SK-N-MC (cell line): ENCODE measurements at regions not wholly inside any gene's neighbourhood (a gene's known extent, or its start where the extent isn't known, plus 50 kb on each side); places are given as distances from the start of the nearest gene placed in this dataset.

Experiments
- DNase-seq: peaks from one replicate; pipeline ENCODE4 v3.0.0-alpha.2; 2011; ENCODE audit warnings: low read depth, low spot score
- H3K27ac ChIP-seq: fragments of 200-600 bp; sonication (generic); 2 replicates; pipeline ENCODE4 v1.5.1; 2016; ENCODE audit warnings: mixed run types
- H3K36me3 ChIP-seq: fragments of 200-600 bp; sonication (generic); 2 replicates; pipeline ENCODE4 v1.6.1; 2017; ENCODE audit warnings: antibody characterized with exemption, low read length, mixed read lengths; ENCODE audit not compliant: insufficient read depth
- H3K4me3 ChIP-seq: fragments of 200-600 bp; sonication (generic); 2 replicates; pipeline ENCODE4 v1.5.1; 2016
- H3K9ac ChIP-seq: fragments of 200-600 bp; sonication (generic); 2 replicates; pipeline ENCODE4 v1.8.0; 2017; ENCODE audit warnings: mixed run types, mixed read lengths; ENCODE audit not compliant: insufficient read length
- H3K9me3 ChIP-seq: fragments of 200-600 bp; sonication (generic); 2 replicates; pipeline ENCODE4 v1.6.1; 2017; ENCODE audit warnings: low read depth, mild to moderate bottlenecking, antibody characterized with exemption, low read length, moderate library complexity, mixed read lengths
- EZH2 ChIP-seq: fragments of 200-600 bp; sonication (generic); IDR thresholded peaks from one replicate; pipeline ENCODE4 v1.6.1; 2017; ENCODE audit warnings: antibody characterized with exemption
- FOXP2 ChIP-seq: optimal IDR thresholded peaks from 2 replicates; pipeline ENCODE3; 2011; ENCODE audit warnings: mild to moderate bottlenecking, moderate library complexity; ENCODE audit not compliant: insufficient read depth; ENCODE audit errors: extremely low read length, control extremely low read depth
- POLR2AphosphoS5 ChIP-seq: IDR thresholded peaks from 2 replicates; pipeline ENCODE4 v1.6.1; 2012; ENCODE audit warnings: mild to moderate bottlenecking, low read depth, low read length, borderline replicate concordance

DNA sequence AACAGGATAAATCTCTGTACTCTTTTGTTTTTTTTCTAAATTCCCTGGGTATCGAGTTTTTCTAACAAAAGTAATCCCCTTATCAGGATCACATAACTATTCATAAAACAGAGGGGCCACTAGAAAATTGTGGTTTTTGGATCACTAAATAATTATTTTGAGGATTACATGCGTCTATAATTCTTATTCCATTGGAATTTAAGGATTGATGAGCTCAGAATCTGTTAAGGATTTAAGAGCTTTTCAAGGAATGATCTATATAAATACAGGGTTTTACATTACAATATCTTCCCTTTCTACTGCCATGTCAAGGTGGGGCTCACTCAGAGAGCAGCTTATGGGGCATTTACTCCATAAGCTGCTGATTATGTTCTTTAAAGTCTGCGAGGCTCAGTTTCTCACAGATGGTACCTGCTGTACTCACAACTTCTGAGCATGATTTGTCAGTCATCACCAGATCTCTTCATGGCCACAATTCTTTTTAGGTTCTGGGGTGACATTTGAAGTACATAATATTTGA, 449.8 kb downstream of the PCDH17 start:
- Histone ChIP-seq H3K9ac (no peak overlapping the region), H3K4me3 (no peak overlapping the region), H3K9me3 (no peaks in the 10 kb centered on the region), H3K36me3 (no peaks in the 10 kb centered on the region), H3K27ac (no peak overlapping the region)
- TF ChIP-seq POLR2AphosphoS5 (no peak), FOXP2 (no peak), EZH2 (no peak)
- DNase-seq, result no peak

DNA sequence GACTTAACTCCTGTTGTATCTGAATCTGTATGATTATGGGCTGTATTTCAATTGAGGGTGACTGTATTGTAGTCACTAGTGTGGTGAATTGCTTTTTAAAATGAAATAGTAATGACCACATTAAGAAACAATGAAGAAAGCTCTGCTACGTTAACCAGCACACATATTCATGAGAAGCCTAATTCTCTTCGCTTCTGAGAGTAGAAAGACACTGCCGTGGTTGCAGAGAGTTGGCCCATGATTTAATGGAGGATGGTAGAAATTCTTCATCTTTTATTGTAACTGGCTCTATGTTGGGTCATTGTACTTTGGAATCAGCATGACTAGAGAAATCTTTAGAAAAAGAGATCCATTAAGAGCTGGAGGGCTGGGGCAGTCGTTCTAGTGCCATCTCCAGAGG, 451.5 kb downstream of the PCDH17 start:
- no peak for DNase-seq
- no peak overlapping the region for H3K9ac ChIP-seq
- no peak overlapping the region for H3K27ac ChIP-seq
- TF ChIP-seq FOXP2 (no peak), EZH2 (no peak), POLR2AphosphoS5 (no peak)
- no peaks in the 10 kb centered on the region for H3K9me3 ChIP-seq
- no peaks in the 10 kb centered on the region for H3K36me3 ChIP-seq
- no peak overlapping the region for H3K4me3 ChIP-seq

DNA sequence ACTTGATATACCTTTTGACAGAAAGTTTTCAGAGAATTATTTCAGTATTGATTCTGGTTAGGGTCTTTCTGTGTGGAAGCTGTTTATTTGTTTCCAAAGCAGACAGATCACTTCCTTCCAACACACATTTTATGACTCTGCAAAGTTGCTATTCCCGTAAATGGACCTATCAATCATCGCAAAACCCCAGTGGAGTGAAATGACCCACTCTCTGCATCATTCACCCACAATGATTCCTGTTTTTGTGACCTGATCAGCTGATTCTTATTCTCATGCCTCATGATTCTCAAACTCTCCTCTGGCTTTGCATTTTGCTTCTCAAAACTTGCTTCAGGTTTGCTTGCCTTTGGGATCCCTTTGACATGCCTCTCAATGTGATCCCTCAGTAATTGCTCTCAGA, 453.7 kb downstream of the PCDH17 start:
- TF ChIP-seq POLR2AphosphoS5 (no peak), EZH2 (no peak), FOXP2 (no peak)
- H3K36me3 ChIP-seq, result no peaks in the 10 kb centered on the region

DNA sequence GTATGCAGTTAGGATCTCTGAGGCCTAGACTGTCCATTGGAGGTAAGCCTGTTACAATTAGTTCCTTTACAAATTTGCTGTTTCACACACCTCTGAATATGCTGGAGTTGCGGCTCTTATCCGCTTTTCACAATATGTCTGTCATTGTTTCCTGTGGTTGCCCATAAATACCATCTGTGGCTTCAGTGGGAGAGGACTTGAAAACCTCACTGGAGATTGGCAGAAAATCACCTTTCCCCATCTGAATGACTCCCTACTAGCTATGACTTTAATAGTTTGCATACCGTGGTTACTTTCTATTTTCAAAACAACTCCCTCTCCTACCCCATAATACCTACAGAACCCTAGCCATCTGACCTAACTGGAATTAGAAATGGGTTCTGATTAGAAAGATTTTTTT, 454.3 kb downstream of the PCDH17 start:
- TF ChIP-seq POLR2AphosphoS5, result no peak
- TF ChIP-seq EZH2, result no peak
- no peak for TF ChIP-seq FOXP2
- Histone ChIP-seq H3K9me3 (no peaks in the 10 kb centered on the region), H3K27ac (no peak overlapping the region), H3K36me3 (no peaks in the 10 kb centered on the region), H3K4me3 (no peak overlapping the region), H3K9ac (no peak overlapping the region)
- DNase-seq, result no peak

More for the DNA sequence above, 453.7 kb downstream of the PCDH17 start:
- H3K4me3 ChIP-seq, result no peak overlapping the region
- no peaks in the 10 kb centered on the region for H3K9me3 ChIP-seq
- no peak for DNase-seq
- no peak overlapping the region for H3K9ac ChIP-seq
- H3K27ac ChIP-seq, result no peak overlapping the region

DNA sequence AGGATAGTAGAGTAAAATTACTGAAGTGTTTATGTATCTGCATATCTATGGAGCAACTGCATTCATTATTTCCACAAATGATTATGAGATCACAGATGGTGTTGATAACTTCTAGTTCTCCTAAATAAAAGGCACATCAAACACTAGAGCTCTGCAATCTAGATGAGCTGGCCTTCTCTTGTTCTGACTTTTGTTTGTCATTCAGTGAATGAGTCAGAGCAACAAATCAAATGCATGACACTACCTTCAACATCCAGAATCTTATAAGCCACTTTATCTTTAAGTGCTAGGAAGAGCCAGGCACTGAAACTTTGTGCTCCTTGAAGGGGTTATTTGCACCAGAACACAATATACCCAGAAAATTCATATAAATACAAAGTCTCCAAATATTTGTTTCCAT, 456.0 kb downstream of the PCDH17 start:
- TF ChIP-seq EZH2, result no peak
- no peak for TF ChIP-seq POLR2AphosphoS5
- no peak for TF ChIP-seq FOXP2
- H3K36me3 ChIP-seq, result no peaks in the 10 kb centered on the region
- no peak overlapping the region for H3K9ac ChIP-seq
- no peaks in the 10 kb centered on the region for H3K9me3 ChIP-seq
- H3K4me3 ChIP-seq, result no peak overlapping the region
- no peak overlapping the region for H3K27ac ChIP-seq
- no peak for DNase-seq

DNA sequence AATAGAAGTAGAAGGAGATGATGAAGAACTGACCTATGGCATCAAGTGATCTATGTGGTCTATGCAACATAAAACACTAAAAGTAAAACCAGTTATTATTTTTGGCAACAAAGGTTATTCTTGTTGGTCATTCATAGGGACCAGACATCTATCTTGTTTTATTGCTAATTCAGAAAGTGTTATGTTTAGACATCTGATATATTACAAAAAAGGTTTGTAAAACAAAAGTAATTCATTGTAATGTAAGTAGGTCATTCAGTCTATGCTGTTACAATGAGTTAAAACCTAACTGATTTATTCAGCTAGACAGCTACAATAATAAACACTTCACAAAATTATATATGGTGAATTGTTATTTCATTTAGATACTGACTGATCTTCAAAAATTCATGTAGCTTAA, 461.9 kb downstream of the PCDH17 start:
- Histone ChIP-seq H3K9ac (no peak overlapping the region), H3K36me3 (no peaks in the 10 kb centered on the region), H3K9me3 (no peaks in the 10 kb centered on the region), H3K4me3 (no peak overlapping the region), H3K27ac (no peak overlapping the region)
- no peak for DNase-seq
- TF ChIP-seq FOXP2 (no peak), POLR2AphosphoS5 (no peak), EZH2 (no peak)

DNA sequence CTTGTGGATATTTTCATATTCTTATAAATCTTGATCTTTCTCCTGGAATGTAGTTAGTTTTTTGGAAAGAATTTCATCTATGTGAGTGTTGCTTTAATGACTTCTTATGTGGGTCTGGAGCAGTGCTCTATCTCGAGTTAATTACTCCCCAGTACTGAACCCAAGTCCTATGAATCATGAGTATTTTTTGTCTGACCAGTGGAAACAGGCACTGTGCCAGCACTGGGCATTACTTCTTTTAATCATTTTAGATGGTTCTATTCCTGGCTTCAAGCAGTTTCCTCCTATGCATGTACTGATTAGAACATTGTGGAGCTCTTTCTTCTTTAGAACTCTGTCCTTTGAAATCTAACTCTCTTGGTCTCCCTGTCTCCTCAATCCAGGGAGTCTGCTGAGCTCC, 466.3 kb downstream of the PCDH17 start:
- no peak overlapping the region for H3K4me3 ChIP-seq
- H3K36me3 ChIP-seq, result no peaks in the 10 kb centered on the region
- H3K27ac ChIP-seq, result no peak overlapping the region
- H3K9ac ChIP-seq, result no peak overlapping the region
- TF ChIP-seq EZH2, result no peak
- no peak for TF ChIP-seq POLR2AphosphoS5
- TF ChIP-seq FOXP2, result no peak
- no peaks in the 10 kb centered on the region for H3K9me3 ChIP-seq
- DNase-seq, result no peak

DNA sequence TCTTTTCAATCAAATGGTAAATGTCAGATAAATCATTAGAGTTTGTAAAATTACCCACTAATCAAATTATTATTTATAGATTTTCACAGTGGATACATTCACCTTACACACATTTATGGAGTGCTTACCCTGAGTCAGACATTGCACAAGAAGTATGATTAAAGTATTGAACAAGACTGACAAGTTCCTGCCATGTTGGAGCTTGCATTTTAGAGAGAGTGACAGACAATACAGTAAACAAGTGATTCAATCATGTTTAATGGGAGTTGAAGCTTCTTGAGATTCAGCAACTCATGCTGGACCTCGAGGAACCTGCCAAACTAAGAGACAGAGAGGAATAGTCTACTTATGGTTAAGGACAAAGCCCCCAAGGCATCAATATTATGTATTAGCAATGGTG, 487.8 kb downstream of the PCDH17 start:
- no peaks in the 10 kb centered on the region for H3K9me3 ChIP-seq
- H3K36me3 ChIP-seq, result no peaks in the 10 kb centered on the region
- no peak overlapping the region for H3K27ac ChIP-seq
- no peak for DNase-seq
- TF ChIP-seq FOXP2, result no peak
- no peak overlapping the region for H3K9ac ChIP-seq
- no peak overlapping the region for H3K4me3 ChIP-seq

DNA sequence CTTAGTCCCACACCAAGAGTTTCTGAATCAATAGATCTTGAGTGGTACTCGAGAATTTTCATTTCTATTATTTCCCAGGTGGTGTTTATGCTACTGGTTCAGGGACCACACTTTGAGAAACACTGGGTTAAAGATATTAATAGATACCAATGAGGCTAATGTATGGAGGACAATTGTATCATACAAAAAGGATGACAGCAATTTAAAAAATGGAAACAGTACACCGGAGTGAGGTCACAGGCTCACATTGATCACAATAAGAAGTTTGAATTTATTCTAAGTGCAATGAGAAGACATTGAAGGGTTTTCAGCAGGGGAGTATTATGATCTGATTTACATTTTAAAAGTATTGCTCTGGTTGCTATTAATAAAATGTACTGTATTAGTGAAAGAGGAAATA, 488.3 kb downstream of the PCDH17 start:
- no peak overlapping the region for H3K4me3 ChIP-seq
- no peaks in the 10 kb centered on the region for H3K9me3 ChIP-seq
- no peak for TF ChIP-seq POLR2AphosphoS5
- no peaks in the 10 kb centered on the region for H3K36me3 ChIP-seq
- H3K9ac ChIP-seq, result no peak overlapping the region
- no peak for DNase-seq
- H3K27ac ChIP-seq, result no peak overlapping the region

DNA sequence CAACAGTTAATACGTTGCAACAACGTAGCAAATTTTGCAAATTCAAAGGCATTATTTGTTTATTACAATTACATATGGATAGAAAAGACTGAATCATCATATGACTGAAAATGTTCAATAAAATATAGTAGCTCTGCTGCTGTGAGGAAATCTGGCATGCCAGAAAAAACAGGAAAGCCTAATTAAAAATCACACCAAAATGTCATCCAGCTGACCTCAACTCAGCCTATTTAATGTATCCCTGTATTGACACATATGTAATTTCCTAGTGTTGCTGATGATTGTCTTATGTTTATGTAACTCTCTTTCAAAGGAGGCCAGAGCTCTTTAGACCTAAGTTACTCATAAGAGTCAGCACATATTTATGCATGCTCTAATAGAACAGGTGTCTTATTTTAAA, 495.0 kb downstream of the PCDH17 start:
- Histone ChIP-seq H3K4me3 (no peak overlapping the region), H3K36me3 (no peaks in the 10 kb centered on the region), H3K27ac (no peak overlapping the region), H3K9ac (no peak overlapping the region), H3K9me3 (no peaks in the 10 kb centered on the region)
- TF ChIP-seq POLR2AphosphoS5 (no peak), FOXP2 (no peak), EZH2 (no peak)
- no peak for DNase-seq
